Endometrium (tissue), 2 donors: ENCODE measurements at regions not wholly inside any gene's neighbourhood (a gene's known extent, or its start where the extent isn't known, plus 50 kb on each side); places are given as distances from the start of the nearest gene placed in this dataset.
"Not testable (repeated sequence)": the region's sequence is repeated elsewhere in the genome, so short reads cannot be mapped to it uniquely, and the experiment has no call there.

ENCODE experiments used
- FAIRE-seq: peaks from 2 replicates; lab custom pipeline; 2012; peaks lifted over from hg19 to GRCh38; lab: Jason Lieb, UNC
- donor health status: control.
- donor health status: control.

GRCh38 chr14:40252817-40253447 lies 820.7 kb upstream of the FBXO33 start:
- no peak for FAIRE-seq

- FAIRE-seq = no peak
Observed at GRCh38 chr14:40248671-40249070, 816.4 kb upstream of the FBXO33 start.

- no peak for FAIRE-seq
Observed at GRCh38 chr14:40240245-40240859, 808.1 kb upstream of the FBXO33 start.

GRCh38 chr14:40232302-40232701 lies 800.1 kb upstream of the FBXO33 start:
- FAIRE-seq = no peak

GRCh38 chr14:40229676-40230075 lies 797.4 kb upstream of the FBXO33 start:
- no peak for FAIRE-seq

- FAIRE-seq = no peak
Observed at GRCh38 chr14:40222996-40223395, 790.8 kb upstream of the FBXO33 start.

GRCh38 chr14:40221428-40221827 lies 789.2 kb upstream of the FBXO33 start:
- FAIRE-seq = no peak

- FAIRE-seq = no peak
Observed at GRCh38 chr14:40219032-40219431, 786.8 kb upstream of the FBXO33 start.

GRCh38 chr14:40218282-40218941 lies 786.2 kb upstream of the FBXO33 start:
- no peak for FAIRE-seq

GRCh38 chr14:40216976-40217375 lies 784.7 kb upstream of the FBXO33 start:
- no peak for FAIRE-seq

- FAIRE-seq = not testable (repeated sequence)
Observed at GRCh38 chr14:40216408-40216807, 784.2 kb upstream of the FBXO33 start.

- FAIRE-seq = no peak
Observed at GRCh38 chr14:40213701-40214100, 781.5 kb upstream of the FBXO33 start.

- FAIRE-seq = no peak
Observed at GRCh38 chr14:40204441-40205175, 772.4 kb upstream of the FBXO33 start.

GRCh38 chr14:40199101-40199500 lies 766.9 kb upstream of the FBXO33 start:
- no peak for FAIRE-seq

- no peak for FAIRE-seq
Observed at GRCh38 chr14:40197344-40197743, 765.1 kb upstream of the FBXO33 start.

GRCh38 chr14:40188006-40188405 lies 755.8 kb upstream of the FBXO33 start:
- no peak for FAIRE-seq

- no peak for FAIRE-seq
Observed at GRCh38 chr14:40164083-40164482, 731.9 kb upstream of the FBXO33 start.

GRCh38 chr14:40139657-40140056 lies 707.4 kb upstream of the FBXO33 start:
- FAIRE-seq = no peak

- FAIRE-seq = no peak
Observed at GRCh38 chr14:40133463-40133862, 701.2 kb upstream of the FBXO33 start.

GRCh38 chr14:40129159-40129558 lies 696.9 kb upstream of the FBXO33 start:
- no peak for FAIRE-seq

- FAIRE-seq = no peak
Observed at GRCh38 chr14:40123816-40124215, 691.6 kb upstream of the FBXO33 start.

- FAIRE-seq = no peak
Observed at GRCh38 chr14:40122968-40123648, 690.9 kb upstream of the FBXO33 start.
